GM12872 (cell line): ENCODE measurements at regions not wholly inside any gene's neighbourhood (a gene's known extent, or its start where the extent isn't known, plus 50 kb on each side); places are given as distances from the start of the nearest gene placed in this dataset.

Experiments
- CTCF ChIP-seq: IDR thresholded peaks from 3 replicates; pipeline ENCODE4 v1.5.1; 2011; ENCODE audit warnings: low read depth, mild to moderate bottlenecking, low read length, moderate library complexity; ENCODE audit not compliant: insufficient read depth

GRCh38 chr1:99553301-99553700 lies 92.6 kb upstream of the PALMD start:
- TF ChIP-seq CTCF: no peak

GRCh38 chr1:99554727-99555126 lies 91.2 kb upstream of the PALMD start:
- no peak for TF ChIP-seq CTCF

GRCh38 chr1:99557546-99558202 lies 88.2 kb upstream of the PALMD start:
- no peak for TF ChIP-seq CTCF

- no peak for TF ChIP-seq CTCF
Observed at GRCh38 chr1:99559166-99559565, 86.7 kb upstream of the PALMD start.

- no peak for TF ChIP-seq CTCF
Observed at GRCh38 chr1:99560207-99561040, 85.5 kb upstream of the PALMD start.

GRCh38 chr1:99561952-99562351 lies 84.0 kb upstream of the PALMD start:
- TF ChIP-seq CTCF: no peak

- TF ChIP-seq CTCF: no peak
Observed at GRCh38 chr1:99565606-99566289, 80.2 kb upstream of the PALMD start.
